Naive B cell (primary cell): ENCODE measurements at regions not wholly inside any gene's neighbourhood (a gene's known extent, or its start where the extent isn't known, plus 50 kb on each side); places are given as distances from the start of the nearest gene placed in this dataset.

Experiments used
- ATAC-seq, 2 donors: fragments of 150-1000 bp; cut with Tn5 transposase; 2 replicates each; pipeline ENCODE4 v1.10.0; 2021; ENCODE audit warnings: low read depth in 2 of 2, mild to moderate bottlenecking in 2 of 2, moderate library complexity in 2 of 2
- DNase-seq: peaks from one replicate; pipeline ENCODE4 v3.0.0; 2022
- H3K27ac Mint-ChIP-seq, 6 donors: one replicate each; pipeline ENCODE4 v1.8.0; 2020 to 2022; ENCODE audit warnings: mild to moderate bottlenecking in 6 of 6, mixed read lengths in 6 of 6, moderate library complexity in 5 of 6, inconsistent platforms in 2 of 6
- H3K27me3 Mint-ChIP-seq, 3 donors: one replicate each; pipeline ENCODE4 v1.8.0; 2021 to 2022; ENCODE audit warnings: mixed read lengths in 3 of 3, mild to moderate bottlenecking in 1 of 3
- H3K36me3 Mint-ChIP-seq, 2 donors: one replicate each; pipeline ENCODE4 v1.8.0; 2020 to 2022; ENCODE audit warnings: mixed read lengths in 2 of 2, inconsistent platforms in 1 of 2, mild to moderate bottlenecking in 1 of 2
- H3K4me1 Mint-ChIP-seq, 3 donors: one replicate each; pipeline ENCODE4 v1.8.0; 2020 to 2022; ENCODE audit warnings: mixed read lengths in 3 of 3, inconsistent platforms in 1 of 3, mild to moderate bottlenecking in 1 of 3, moderate library complexity in 1 of 3
- H3K4me3 Mint-ChIP-seq, 8 donors: one replicate each; pipeline ENCODE4 v1.8.0; 2020 to 2022; ENCODE audit warnings: mild to moderate bottlenecking in 8 of 8, mixed read lengths in 8 of 8, moderate library complexity in 8 of 8, inconsistent platforms in 2 of 8
- H3K9me3 Mint-ChIP-seq, 7 donors: one replicate each; pipeline ENCODE4 v1.8.0; 2020 to 2022; ENCODE audit warnings: mixed read lengths in 7 of 7, mild to moderate bottlenecking in 5 of 7, inconsistent platforms in 2 of 7, moderate library complexity in 1 of 7

GRCh38 chr6:119647309-119647708 lies 297.7 kb upstream of the MAN1A1 start:
- H3K4me3 Mint-ChIP-seq = no peak overlapping the region
- DNase-seq = no peak
- no peaks in the 10 kb centered on the region for H3K9me3 Mint-ChIP-seq
- H3K4me1 Mint-ChIP-seq = no peaks in the 10 kb centered on the region
- no peak overlapping the region for H3K27ac Mint-ChIP-seq
- no peaks in the 10 kb centered on the region for H3K27me3 Mint-ChIP-seq
- no peak for ATAC-seq
- no peaks in the 10 kb centered on the region for H3K36me3 Mint-ChIP-seq

- no peak for ATAC-seq
- H3K27ac Mint-ChIP-seq = no peak overlapping the region
- no peaks in the 10 kb centered on the region for H3K4me1 Mint-ChIP-seq
- no peaks in the 10 kb centered on the region for H3K36me3 Mint-ChIP-seq
- H3K9me3 Mint-ChIP-seq = no peaks in the 10 kb centered on the region
- no peak for DNase-seq
- no peak overlapping the region for H3K4me3 Mint-ChIP-seq
- H3K27me3 Mint-ChIP-seq = no peaks in the 10 kb centered on the region
These were observed 294.3 kb upstream of the MAN1A1 start for GRCh38 chr6:119643876-119644275.

- no peak overlapping the region for H3K4me3 Mint-ChIP-seq
- H3K27me3 Mint-ChIP-seq = no peaks in the 10 kb centered on the region
- no peak overlapping the region for H3K27ac Mint-ChIP-seq
- H3K36me3 Mint-ChIP-seq = no peaks in the 10 kb centered on the region
- DNase-seq (no peak), ATAC-seq (no peak)
- no peaks in the 10 kb centered on the region for H3K4me1 Mint-ChIP-seq
- peaks cover 0 to 10% (median 2%) of the 10 kb centered on the region in 7 donors for H3K9me3 Mint-ChIP-seq
These were observed 288.2 kb upstream of the MAN1A1 start for GRCh38 chr6:119637768-119638167.

GRCh38 chr6:119636060-119636459 lies 286.5 kb upstream of the MAN1A1 start:
- DNase-seq (no peak), ATAC-seq (no peak)
- Mint-ChIP-seq H3K27me3 (no peaks in the 10 kb centered on the region), H3K9me3 (peaks cover 0 to 18% (median 5%) of the 10 kb centered on the region in 7 donors), H3K36me3 (no peaks in the 10 kb centered on the region), H3K4me1 (no peaks in the 10 kb centered on the region), H3K4me3 (no peak overlapping the region), H3K27ac (no peak overlapping the region)

- H3K27me3 Mint-ChIP-seq = no peaks in the 10 kb centered on the region
- H3K4me1 Mint-ChIP-seq = no peaks in the 10 kb centered on the region
These were observed 283.9 kb upstream of the MAN1A1 start for GRCh38 chr6:119633461-119633860.

GRCh38 chr6:119630561-119631192 lies 281.1 kb upstream of the MAN1A1 start:
- Mint-ChIP-seq H3K4me1 (no peaks in the 10 kb centered on the region), H3K9me3 (peaks cover 0 to 21% (median 5%) of the 10 kb centered on the region in 7 donors), H3K27me3 (no peaks in the 10 kb centered on the region), H3K27ac (no peak overlapping the region), H3K4me3 (no peak overlapping the region), H3K36me3 (no peaks in the 10 kb centered on the region)
- ATAC-seq (no peak), DNase-seq (no peak)

More at GRCh38 chr6:119633461-119633860, 283.9 kb upstream of the MAN1A1 start:
- H3K9me3 Mint-ChIP-seq = peaks cover 0 to 21% (median 5%) of the 10 kb centered on the region in 7 donors
- no peak overlapping the region for H3K4me3 Mint-ChIP-seq
- DNase-seq (no peak), ATAC-seq (no peak)
- H3K36me3 Mint-ChIP-seq = no peaks in the 10 kb centered on the region
- no peak overlapping the region for H3K27ac Mint-ChIP-seq

GRCh38 chr6:119628691-119629594 lies 279.4 kb upstream of the MAN1A1 start:
- H3K36me3 Mint-ChIP-seq = no peaks in the 10 kb centered on the region
- H3K4me1 Mint-ChIP-seq = no peaks in the 10 kb centered on the region
- H3K9me3 Mint-ChIP-seq = peaks cover 0 to 16% (median 5%) of the 10 kb centered on the region in 7 donors
- H3K27me3 Mint-ChIP-seq = no peaks in the 10 kb centered on the region
- no peak overlapping the region for H3K4me3 Mint-ChIP-seq
- H3K27ac Mint-ChIP-seq = no peak overlapping the region
- ATAC-seq = no peak
- DNase-seq = no peak

GRCh38 chr6:119627908-119628669 lies 278.5 kb upstream of the MAN1A1 start:
- no peak for DNase-seq
- no peak overlapping the region for H3K4me3 Mint-ChIP-seq
- H3K9me3 Mint-ChIP-seq = peaks cover 0 to 11% (median 5%) of the 10 kb centered on the region in 7 donors
- no peaks in the 10 kb centered on the region for H3K4me1 Mint-ChIP-seq
- no peaks in the 10 kb centered on the region for H3K36me3 Mint-ChIP-seq
- no peaks in the 10 kb centered on the region for H3K27me3 Mint-ChIP-seq
- H3K27ac Mint-ChIP-seq = peak overlapping the region in 1 of 6 donors; percentile 65
- no peak for ATAC-seq

GRCh38 chr6:119626884-119627619 lies 277.5 kb upstream of the MAN1A1 start:
- ATAC-seq (no peak), DNase-seq (no peak)
- Mint-ChIP-seq H3K27ac (no peak overlapping the region), H3K4me1 (no peaks in the 10 kb centered on the region), H3K4me3 (no peak overlapping the region), H3K9me3 (peaks cover 0 to 11% (median 5%) of the 10 kb centered on the region in 7 donors), H3K27me3 (no peaks in the 10 kb centered on the region), H3K36me3 (no peaks in the 10 kb centered on the region)

GRCh38 chr6:119620846-119621555 lies 271.4 kb upstream of the MAN1A1 start:
- Mint-ChIP-seq H3K9me3 (peaks cover 0 to 4% (median 0%) of the 10 kb centered on the region in 7 donors), H3K27me3 (no peaks in the 10 kb centered on the region), H3K4me1 (no peaks in the 10 kb centered on the region), H3K27ac (no peak overlapping the region), H3K36me3 (no peaks in the 10 kb centered on the region), H3K4me3 (no peak overlapping the region)
- DNase-seq = no peak
- no peak for ATAC-seq

- DNase-seq (no peak), ATAC-seq (no peak)
- Mint-ChIP-seq H3K4me1 (peaks cover 3 to 9% (median 6%) of the 10 kb centered on the region in 3 donors), H3K27me3 (no peaks in the 10 kb centered on the region), H3K36me3 (no peaks in the 10 kb centered on the region), H3K4me3 (no peak overlapping the region), H3K9me3 (no peaks in the 10 kb centered on the region), H3K27ac (no peak overlapping the region)
These were observed 264.6 kb upstream of the MAN1A1 start for GRCh38 chr6:119614138-119614537.

- ATAC-seq (no peak), DNase-seq (no peak)
- Mint-ChIP-seq H3K9me3 (no peaks in the 10 kb centered on the region), H3K36me3 (no peaks in the 10 kb centered on the region), H3K27ac (no peak overlapping the region), H3K4me1 (peaks cover 3 to 9% (median 6%) of the 10 kb centered on the region in 3 donors), H3K4me3 (no peak overlapping the region), H3K27me3 (no peaks in the 10 kb centered on the region)
These were observed 263.4 kb upstream of the MAN1A1 start for GRCh38 chr6:119612911-119613381.
